Bronchial epithelial cell (primary cell): ENCODE measurements at regions not wholly inside any gene's neighbourhood (a gene's known extent, or its start where the extent isn't known, plus 50 kb on each side); places are given as distances from the start of the nearest gene placed in this dataset.
"Not testable (repeated sequence)": the region's sequence is repeated elsewhere in the genome, so short reads cannot be mapped to it uniquely, and the experiment has no call there.

ENCODE experiments used
- DNase-seq: peaks from one replicate; pipeline ENCODE4 v3.0.0-alpha.2; 2010; ENCODE audit warnings: low read depth
- FAIRE-seq: peaks from 2 replicates; lab custom pipeline; 2011; peaks lifted over from hg19 to GRCh38; lab: Jason Lieb, UNC
- H3K27me3 ChIP-seq: 2 replicates; pipeline ENCODE4 v1.5.1; 2011; ENCODE audit warnings: low read length; ENCODE audit not compliant: control insufficient read depth, insufficient read depth
- H3K36me3 ChIP-seq: 2 replicates; pipeline ENCODE4 v1.5.1; 2011; ENCODE audit warnings: low read length; ENCODE audit not compliant: control insufficient read depth, insufficient read depth
- H3K4me3 ChIP-seq: 2 replicates; pipeline ENCODE4 v1.5.1; 2011; ENCODE audit warnings: mild to moderate bottlenecking, low read depth, low read length, control low read depth
- CTCF ChIP-seq: IDR thresholded peaks from 2 replicates; pipeline ENCODE4 v1.5.1; 2011; ENCODE audit warnings: mild to moderate bottlenecking, moderate library complexity, low read length, control low read depth, inconsistent platforms; ENCODE audit not compliant: insufficient read depth, severe bottlenecking

- H3K36me3 ChIP-seq: no peaks in the 10 kb centered on the region
- FAIRE-seq: no peak
Observed at GRCh38 chr9:85171163-85171562, 501.6 kb downstream of the NTRK2 start.

GRCh38 chr9:85168412-85168811 is 498.9 kb downstream of the NTRK2 start:
- H3K4me3 ChIP-seq: no peak overlapping the region
- TF ChIP-seq CTCF: no peak
- H3K36me3 ChIP-seq: no peaks in the 10 kb centered on the region
- H3K27me3 ChIP-seq: no peaks in the 10 kb centered on the region
- FAIRE-seq (no peak), DNase-seq (no peak)

More at GRCh38 chr9:85171163-85171562, 501.6 kb downstream of the NTRK2 start:
- no peak for DNase-seq
- no peak for TF ChIP-seq CTCF
- Histone ChIP-seq H3K27me3 (no peaks in the 10 kb centered on the region), H3K4me3 (no peak overlapping the region)

- H3K27me3 ChIP-seq: no peaks in the 10 kb centered on the region
- FAIRE-seq: no peak
Observed at GRCh38 chr9:85167146-85167545, 497.6 kb downstream of the NTRK2 start.

GRCh38 chr9:85163825-85164224 is 494.3 kb downstream of the NTRK2 start:
- no peaks in the 10 kb centered on the region for H3K36me3 ChIP-seq
- DNase-seq (no peak), FAIRE-seq (no peak)
- no peak for TF ChIP-seq CTCF
- peaks cover 1% of the 10 kb centered on the region for H3K27me3 ChIP-seq
- no peak overlapping the region for H3K4me3 ChIP-seq

More at GRCh38 chr9:85167146-85167545, 497.6 kb downstream of the NTRK2 start:
- TF ChIP-seq CTCF: no peak
- no peak overlapping the region for H3K4me3 ChIP-seq
- H3K36me3 ChIP-seq: no peaks in the 10 kb centered on the region
- no peak for DNase-seq

GRCh38 chr9:85163415-85163814 is 493.9 kb downstream of the NTRK2 start:
- FAIRE-seq (no peak), DNase-seq (peak; percentile 35)
- TF ChIP-seq CTCF: no peak
- H3K4me3 ChIP-seq: no peak overlapping the region
- peaks cover 1% of the 10 kb centered on the region for H3K27me3 ChIP-seq
- no peaks in the 10 kb centered on the region for H3K36me3 ChIP-seq

- H3K4me3 ChIP-seq: no peak overlapping the region
- TF ChIP-seq CTCF: no peak
- FAIRE-seq (no peak), DNase-seq (no peak)
- no peaks in the 10 kb centered on the region for H3K36me3 ChIP-seq
- peaks cover 1% of the 10 kb centered on the region for H3K27me3 ChIP-seq
Observed at GRCh38 chr9:85162822-85163221, 493.3 kb downstream of the NTRK2 start.

GRCh38 chr9:85160944-85161343 is 491.4 kb downstream of the NTRK2 start:
- H3K27me3 ChIP-seq, DNase-seq, H3K36me3 ChIP-seq, H3K4me3 ChIP-seq: not testable (repeated sequence)
- FAIRE-seq: peak; percentile 84
